ENCODE measurements at regions not wholly inside any gene's neighbourhood (a gene's known extent, or its start where the extent isn't known, plus 50 kb on each side); places are given as distances from the start of the nearest gene placed in this dataset.

DNA sequence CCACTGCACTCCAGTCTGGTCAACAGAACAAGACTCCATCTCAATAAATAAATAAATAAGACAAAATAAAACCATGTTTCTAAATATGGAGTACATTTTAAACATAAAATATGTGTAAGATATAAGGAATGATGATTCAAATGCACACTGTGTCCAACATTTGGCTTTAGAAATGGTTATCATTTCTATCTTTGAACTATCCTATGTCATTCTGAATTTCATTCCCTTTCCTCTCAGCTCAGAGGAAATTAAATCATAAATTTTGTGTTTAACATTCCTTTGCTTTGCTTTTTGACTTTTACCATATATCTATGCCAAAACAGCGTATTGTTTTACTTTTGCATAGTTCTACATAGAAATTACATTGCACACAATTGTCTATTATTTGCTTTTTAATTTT, 130.9 kb downstream of the GNAT3 start:
- H3K27ac ChIP-seq: no peak overlapping the region
- TF ChIP-seq CTCF (conservative IDR thresholded peaks at IDR 0.05) (no peak), ZFX (IDR thresholded peaks at IDR 0.05) (no peak)

DNA sequence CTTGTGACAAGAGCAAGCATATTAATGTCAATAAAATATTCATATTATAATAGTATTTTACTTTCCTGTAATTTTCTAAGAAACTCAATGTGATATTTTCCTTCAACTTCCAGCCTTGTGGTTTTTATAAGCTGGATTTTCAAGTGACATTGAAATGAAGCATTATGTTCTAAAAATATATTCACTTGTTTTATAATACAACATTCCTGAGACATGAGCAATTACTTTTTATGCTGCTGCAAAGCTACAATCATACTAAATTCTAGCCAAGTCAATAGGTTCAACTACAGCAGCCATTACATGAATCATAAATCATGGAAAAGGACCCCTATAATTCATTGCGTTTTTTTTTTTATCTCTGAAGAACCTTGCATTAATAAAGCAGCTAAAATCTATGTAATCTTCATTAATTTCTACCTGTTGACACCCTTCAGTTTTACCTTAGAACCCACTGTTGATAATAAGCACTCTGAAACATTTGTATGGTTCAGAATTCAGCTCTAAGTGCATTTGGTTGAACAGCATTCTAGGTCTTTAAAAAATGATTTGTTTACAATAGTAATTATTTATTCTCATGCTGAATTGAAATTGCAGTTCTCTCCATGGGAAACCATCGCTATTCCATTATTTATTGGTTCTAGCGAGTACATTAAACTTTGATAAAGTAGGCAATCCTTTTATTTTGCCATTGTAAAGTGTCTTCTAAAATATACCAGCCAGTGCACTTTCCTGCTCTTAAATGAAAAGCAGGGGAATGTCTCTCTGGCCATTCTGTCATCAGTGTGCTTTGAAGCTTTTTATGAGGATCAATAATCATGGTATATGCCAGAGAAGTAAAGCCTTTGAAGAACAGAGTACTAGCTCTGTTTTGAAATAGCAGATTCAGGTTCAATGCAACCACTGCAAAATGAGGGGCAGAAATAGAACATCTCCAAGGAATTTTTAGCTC, 132.6 kb downstream of the GNAT3 start:
- TF ChIP-seq CTCF (conservative IDR thresholded peaks at IDR 0.05): no peak; the same call in 1 of the 2 replicates
- TF ChIP-seq ZFX (IDR thresholded peaks at IDR 0.05): no peak
- no peak overlapping the region for H3K27ac ChIP-seq

DNA sequence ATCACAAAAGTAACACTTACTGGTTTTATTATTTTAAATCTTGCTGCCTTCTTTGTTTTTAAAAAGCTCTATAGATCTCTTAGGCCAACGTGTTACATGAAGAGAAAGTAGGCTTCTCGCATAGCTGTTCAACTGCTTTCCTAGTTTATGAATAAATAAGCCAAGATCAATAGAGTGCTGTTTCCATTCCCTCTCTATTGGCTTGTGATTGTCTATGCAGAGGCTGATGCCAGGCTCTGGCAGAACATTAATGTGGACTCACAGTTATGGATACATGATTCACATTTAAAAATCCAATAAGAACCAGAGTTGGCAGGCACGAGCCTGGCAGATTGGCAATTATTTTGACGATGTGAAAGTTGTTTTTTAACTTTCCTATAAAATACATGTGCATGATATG, 137.5 kb downstream of the GNAT3 start:
- no peak for TF ChIP-seq ZFX (IDR thresholded peaks at IDR 0.05)
- TF ChIP-seq CTCF (conservative IDR thresholded peaks at IDR 0.05): no peak
- no peak overlapping the region for H3K27ac ChIP-seq

GRCh38 chr7:80373429-80374032, 138.3 kb downstream of the GNAT3 start:
- no peak for TF ChIP-seq CTCF (conservative IDR thresholded peaks at IDR 0.05)
- no peak for TF ChIP-seq ZFX (IDR thresholded peaks at IDR 0.05)
- H3K27ac ChIP-seq: no peak overlapping the region

DNA sequence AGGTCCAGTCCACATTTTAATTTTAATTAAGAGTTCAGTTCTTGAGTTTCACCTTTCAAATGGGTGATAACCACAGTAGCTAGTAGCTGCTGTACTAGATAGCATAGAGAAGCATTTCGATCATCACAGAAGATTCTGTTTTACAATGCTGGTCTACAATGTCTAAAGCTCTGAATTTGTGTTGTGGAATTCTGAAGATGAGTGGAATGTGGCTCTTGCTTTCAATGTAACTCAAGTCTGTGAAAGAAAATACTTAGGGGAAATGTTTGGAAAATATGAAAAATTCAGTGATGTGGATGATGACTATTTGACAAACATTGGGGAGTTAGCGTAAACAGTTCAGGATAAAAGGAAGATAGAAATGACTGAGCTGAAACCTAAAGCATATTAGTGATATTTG, 139.4 kb downstream of the GNAT3 start:
- H3K27ac ChIP-seq: no peak overlapping the region
- no peak for TF ChIP-seq ZFX (IDR thresholded peaks at IDR 0.05)
- TF ChIP-seq CTCF (conservative IDR thresholded peaks at IDR 0.05): no peak

DNA sequence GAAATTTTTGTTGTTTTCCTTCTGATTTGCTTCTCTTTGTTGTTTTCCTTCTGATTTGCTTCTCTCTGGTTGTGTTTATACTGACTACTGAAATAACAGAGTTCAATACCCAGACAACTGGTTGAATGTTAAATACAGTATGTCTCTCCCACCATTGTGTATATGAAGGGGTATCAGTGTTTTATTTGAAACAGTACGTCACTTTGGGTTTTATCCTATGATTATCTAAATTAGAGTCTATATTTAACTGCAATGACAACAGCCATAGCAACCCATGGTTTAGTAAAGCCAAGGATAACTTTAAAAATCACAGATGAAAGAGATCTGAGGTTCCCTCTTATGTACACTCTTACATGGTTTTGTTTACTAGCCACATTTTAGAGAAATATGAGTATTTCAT, 141.3 kb downstream of the GNAT3 start:
- H3K27ac ChIP-seq: no peak overlapping the region
- TF ChIP-seq ZFX (IDR thresholded peaks at IDR 0.05) (no peak), CTCF (conservative IDR thresholded peaks at IDR 0.05) (no peak)

DNA sequence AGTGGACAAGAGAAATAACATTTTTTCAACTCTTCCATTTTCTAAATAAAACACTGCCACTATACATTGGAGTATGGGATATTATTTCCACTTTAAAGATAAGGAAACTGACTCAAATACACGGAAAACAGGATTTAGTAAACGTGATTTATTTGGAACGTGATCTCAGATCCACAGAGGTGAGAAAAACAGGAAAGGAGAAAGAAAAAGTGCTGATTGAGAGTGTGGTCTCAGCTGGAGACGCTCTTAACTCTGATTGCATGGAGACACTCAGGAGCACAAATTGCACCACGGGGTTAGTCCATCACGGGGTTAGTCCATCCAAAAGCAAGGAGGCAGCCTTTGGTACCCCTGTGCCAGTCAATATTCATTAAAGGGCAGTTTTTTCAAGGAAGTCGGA, 142.5 kb downstream of the GNAT3 start:
- H3K27ac ChIP-seq: no peak overlapping the region
- TF ChIP-seq ZFX (IDR thresholded peaks at IDR 0.05): no peak
- TF ChIP-seq CTCF (conservative IDR thresholded peaks at IDR 0.05): no peak
